Stimulated activated CD4-positive, alpha-beta T cell treated with anti-CD3 and anti-CD28 coated beads, Interleukin-2, amount 100 ng/mL, for 48 hours (primary cell): ENCODE measurements at regions not wholly inside any gene's neighbourhood (a gene's known extent, or its start where the extent isn't known, plus 50 kb on each side); places are given as distances from the start of the nearest gene placed in this dataset.
"Not testable (repeated sequence)": the region's sequence is repeated elsewhere in the genome, so short reads cannot be mapped to it uniquely, and the experiment has no call there.

Source experiments
- DNase-seq, 2 donors: peaks; one replicate each; pipeline ENCODE4 v3.0.0-alpha.2; 2020

DNA sequence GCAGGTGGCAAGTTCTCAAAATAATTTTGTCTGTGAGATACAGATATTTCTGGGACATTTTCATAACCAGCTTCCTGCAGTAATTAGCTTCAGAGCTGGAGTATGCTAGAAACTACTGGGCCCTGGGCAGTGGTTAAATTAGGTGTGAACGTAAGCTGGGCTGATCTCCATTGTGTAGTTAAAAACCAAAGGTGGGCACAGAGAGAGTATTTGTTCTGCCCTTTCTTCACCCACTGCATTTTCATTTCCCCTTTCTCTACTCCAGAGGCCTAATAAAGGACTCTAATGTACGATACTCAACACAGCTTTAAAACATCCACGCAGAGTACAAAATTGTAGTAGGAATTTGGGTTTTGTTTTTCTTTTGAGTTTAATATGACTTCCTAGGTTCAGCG, 252.7 kb downstream of the SPRY1 start:
- no peak for DNase-seq

DNA sequence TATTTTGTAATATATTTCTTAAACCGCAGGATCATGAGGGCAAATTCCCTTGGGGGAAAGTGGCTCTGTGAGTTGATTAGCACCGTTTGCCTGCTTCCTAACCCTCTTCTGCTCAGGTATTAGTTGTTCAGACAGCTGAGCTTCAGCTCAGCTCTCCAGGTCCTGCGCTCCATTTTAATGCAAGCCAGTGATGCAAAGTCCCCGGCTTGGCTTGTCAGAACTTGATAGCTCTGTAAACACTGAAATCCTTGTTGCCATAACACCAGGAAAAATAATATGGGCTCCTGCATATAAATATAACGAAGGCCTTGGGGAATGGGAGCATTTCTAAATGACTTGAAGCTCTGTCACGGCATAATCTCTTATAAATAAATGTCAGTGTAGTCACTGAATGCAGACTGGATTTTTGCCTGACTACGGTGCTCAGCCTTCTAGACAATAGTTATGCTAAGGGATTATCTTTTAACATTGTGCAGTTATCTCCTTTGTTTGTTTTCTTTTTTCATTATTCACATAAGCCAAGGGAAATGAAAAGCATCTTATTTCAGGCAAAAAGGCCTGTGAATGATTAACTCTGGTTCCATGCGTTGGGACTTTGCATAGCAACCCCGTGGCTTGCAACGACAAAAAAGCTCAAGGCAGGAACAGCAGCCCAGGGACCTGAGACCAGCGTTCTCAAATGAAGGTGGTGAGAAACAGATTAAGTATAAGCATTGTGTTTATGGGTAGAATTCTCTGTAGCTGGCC, 253.2 kb downstream of the SPRY1 start:
- no peak for DNase-seq

DNA sequence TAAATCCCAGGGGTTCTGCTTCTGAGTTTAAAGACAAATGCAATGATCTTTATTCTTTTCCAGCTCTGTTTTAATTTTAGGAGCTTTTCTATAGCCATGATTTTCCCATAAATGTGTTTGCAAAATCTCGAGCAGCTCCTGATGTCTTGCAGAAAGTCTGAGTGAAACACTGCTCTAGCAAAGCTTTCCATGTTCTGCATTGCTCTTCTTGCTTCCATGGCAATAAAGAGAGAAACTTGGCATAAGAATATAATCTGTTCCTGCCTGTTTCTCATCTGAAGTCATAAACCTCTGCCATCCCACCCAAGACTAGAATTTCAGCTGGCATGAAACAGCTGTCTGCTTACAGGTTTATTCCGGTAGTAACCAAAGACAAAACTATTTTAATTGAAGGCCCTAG, 254.5 kb downstream of the SPRY1 start:
- DNase-seq: no peak

DNA sequence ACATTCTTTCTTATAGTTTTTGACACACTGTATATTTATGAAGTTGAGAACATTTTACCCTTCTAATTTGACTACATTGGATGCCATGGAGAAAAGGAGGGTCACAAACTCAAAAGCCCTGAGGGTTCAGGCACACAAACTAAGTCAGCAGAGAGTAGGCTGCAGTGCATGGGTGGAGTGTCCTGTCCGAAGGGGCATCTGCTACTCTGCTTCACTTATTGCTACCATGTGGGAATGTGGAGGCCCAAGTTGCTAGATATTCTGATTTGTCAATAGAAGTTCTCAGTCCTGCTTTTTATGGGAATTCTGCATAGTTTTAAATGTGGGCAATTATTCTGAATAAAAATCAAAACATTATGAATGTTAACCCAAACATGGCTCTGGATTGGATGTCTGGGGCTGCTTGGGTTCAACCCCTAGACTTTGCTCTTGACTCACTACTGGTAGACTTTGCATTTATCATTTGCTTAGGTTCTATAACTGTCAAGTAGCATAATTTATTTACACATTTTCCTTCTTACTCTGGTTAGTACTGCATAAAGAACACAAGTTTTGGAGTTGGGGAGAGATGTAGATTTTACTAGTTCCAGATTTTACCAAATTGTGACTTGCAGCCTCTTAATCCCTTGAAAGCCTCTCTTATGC, 255.1 kb downstream of the SPRY1 start:
- DNase-seq: no peak

DNA sequence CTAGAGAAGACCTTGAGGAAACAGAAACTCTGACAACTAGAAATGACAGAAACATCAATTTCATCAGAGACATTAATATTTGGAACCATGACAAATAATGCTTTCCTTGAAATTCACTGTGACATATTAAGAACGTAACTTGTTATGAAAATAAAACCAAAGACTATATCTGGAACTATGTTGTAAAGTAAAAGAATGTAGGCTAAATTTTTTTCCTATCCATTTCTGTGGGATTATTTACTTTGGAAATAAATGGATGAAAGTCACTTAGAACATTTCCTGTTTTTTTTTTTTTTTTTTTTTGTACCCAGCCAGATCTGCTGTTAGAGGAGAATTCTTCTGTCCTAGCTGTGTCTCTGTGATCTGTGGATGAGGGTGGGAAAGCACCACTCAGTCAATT, 255.9 kb downstream of the SPRY1 start:
- no peak for DNase-seq

DNA sequence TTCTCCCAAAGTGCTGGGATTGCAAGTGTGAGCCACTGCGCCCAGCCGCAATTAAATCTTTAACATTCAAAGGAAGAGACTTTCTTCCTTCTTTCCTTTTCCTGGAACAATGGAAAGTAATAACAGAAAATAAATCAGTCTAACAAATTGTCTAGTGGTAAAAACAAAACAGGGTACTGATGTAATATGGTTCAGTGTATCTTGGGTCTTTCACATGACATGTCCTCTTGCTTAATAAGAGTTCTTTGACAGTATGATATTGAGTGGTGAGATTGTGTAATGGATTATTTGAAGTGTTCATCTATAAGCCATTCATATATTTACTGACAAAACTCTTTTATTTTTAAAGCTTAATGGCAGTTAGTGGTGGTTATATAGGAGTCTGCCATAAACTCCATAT, 256.6 kb downstream of the SPRY1 start:
- no peak for DNase-seq

DNA sequence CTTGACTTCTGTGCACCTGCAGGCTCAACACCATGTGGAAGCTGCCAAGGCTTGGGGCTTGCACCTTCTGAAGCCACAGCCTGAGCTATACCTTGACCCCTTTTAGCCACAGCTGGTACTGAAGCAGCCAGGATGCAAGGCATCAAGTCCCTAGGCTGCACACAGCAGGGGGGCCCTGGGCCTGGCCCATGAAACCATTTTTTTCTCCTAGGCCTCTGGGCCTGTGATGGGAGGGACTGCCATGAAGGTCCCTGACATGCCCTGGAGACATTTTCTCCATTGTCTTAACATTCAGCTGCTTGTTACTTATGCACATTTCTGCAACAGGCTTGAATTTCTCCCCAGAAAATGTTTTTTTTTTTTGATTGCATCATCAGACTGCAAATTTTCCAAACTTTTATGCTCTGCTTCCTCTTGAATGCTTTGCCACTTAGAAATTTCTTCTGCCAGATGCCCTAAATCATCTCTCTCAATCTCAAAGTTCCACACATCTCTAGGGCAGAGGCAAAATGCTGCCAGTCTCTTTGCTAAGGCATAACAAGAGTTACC, 260.2 kb downstream of the SPRY1 start:
- not testable (repeated sequence) for DNase-seq

DNA sequence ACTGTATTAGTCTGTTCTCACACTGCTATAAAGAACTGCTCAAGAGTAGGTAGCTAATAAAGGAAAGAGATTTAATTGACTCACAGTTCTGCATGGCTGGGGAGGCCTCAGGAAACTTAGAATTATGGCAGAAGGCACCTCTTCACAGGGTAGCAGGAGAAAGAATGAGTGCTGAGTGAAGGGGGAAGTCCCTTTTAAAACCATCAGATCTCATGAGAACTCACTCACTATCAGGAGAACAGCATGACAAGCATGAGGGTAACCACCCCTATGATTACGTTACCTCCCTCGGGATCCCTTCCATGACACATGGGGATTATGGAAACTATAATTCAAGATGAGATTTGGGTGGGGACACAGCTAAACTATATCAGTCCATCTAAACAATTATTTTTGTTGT, 261.0 kb downstream of the SPRY1 start:
- DNase-seq: not testable (repeated sequence)

DNA sequence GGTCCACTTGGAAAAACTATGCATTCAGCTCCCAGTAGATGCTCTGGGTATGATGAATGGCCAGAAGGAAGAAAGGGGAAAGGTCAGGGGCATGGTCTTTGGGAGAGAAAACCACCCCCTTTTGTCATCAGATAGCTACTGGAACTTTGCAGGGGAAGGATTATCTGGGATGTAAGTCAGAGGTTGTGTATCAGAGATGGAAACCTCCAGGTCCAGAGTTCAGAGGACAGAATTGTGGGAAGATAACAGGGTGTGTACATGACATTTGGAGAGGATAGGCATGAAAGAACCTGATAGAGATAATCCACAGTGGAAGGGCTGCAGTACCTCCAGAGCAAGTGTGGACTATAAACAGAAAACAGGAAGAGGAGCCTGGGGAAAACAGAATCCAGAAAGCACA, 262.7 kb downstream of the SPRY1 start:
- no peak for DNase-seq

DNA sequence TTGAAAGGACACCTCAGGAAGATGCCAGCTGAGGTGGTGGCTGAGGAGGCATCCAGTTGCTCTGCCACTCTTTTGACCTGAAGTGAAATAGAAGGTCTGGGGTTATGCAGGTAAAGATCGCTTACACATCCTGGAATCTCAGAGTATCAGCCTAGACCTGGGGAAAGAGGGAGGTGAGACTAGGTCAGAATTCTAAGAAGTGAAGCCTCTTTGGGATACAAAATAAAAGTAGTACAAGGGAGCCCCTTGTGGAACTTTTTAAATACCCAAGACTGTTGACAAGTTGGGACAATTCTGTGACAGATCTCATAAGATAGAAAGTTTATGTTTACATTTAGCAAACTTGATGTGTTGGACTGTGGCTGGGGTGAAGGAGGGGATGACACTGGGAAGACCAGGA, 263.1 kb downstream of the SPRY1 start:
- no peak for DNase-seq

DNA sequence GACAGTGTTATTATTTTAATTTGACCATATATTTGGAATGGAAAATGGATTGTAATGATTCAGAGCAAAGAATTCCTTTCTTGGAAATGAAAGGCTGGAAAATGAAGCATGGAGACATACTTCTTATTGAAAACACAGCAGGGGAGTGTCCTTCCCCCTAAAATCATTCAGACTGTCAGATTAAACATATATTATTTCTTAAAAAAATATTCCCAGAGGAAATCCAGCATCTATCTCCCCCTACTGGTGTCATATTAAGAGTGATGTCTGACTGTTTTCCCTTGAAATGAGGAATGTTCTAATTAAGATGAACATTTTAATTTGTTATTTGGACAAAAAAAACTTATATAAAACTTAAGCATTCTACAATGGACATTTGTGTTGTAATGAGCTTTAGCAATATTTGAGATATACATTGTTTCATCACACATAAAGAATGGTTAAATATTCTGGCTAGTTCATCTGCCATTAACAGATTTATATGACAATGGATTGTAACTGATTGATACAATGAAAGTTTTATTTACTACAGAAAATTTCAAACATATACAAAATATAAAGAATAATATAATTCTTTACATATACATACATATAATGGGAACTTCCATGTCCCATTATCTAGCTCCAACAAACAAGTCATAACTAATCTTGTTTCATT, 264.6 kb downstream of the SPRY1 start:
- DNase-seq: no peak

DNA sequence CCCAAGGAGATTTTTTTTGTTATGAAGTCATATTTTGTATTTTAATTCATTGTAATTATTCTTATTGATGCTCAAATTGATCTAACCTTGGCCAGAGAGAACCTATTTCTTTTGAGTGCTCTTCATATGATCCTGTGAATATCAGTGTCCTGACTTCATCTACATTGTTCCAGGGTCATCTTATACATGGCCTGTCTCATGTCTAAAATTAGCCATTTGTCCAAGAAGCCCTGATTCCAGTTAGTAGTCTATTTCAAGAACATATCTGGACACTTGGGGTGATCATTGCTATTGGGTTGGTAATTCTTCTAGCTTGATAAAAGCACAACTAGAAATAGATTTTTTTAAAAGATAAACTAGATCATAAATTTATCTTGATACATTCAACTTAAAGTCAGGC, 266.2 kb downstream of the SPRY1 start:
- no peak for DNase-seq

DNA sequence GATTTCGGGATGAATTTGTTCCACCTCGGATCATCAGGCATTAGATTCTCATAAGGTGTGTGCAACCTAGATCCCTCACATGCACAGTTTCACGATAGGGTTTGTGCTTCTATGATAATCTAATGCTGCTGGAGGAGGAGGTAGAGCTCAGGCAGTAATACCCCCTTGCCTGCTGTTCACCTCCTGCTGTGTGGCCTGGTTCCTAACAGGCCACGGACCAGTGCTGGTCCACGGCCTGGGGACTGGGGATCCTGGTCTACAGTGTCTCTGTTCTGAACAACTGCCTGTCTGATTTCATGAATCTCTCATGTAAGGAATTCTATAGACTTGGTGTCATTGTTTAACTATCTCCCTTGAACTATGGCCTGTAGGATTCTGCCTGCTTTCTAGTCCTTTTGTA, 269.9 kb downstream of the SPRY1 start:
- no peak for DNase-seq

DNA sequence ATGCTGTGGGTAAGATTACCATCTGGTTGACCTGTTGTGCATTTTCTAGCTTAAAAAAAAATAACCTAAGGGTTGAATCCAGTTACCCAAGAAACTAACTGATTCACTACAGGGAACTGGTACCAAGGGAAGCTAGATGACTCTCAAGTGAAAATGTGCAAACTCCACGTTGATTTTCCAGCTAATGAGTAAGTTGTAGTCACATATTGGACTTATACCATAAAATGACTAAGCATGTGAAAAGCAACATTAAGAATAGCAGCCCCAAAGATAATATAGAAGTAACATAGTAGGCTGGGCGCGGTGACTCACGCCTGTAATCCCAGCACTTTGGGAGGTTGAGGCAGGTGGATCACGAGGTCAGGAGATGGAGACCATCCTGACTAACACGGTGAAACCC, 270.9 kb downstream of the SPRY1 start:
- DNase-seq: no peak

DNA sequence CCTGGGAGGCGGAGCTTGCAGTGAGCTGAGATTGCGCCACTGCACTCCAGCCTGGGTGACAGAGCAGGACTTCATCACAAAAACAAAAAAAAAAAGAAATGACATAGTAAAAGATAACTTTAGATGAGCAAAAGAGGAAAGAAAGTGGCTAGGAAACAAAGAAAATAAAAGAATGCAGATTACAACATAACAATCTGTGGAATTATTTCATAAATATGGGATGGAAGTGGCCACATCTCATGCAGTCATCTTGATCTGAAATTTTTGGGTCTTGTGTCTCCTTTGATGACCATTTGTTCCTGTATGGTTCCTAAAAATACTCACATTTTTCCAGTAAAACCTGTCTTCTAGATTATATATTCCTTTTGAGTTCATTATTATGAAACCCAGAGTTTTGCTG, 271.4 kb downstream of the SPRY1 start:
- DNase-seq: no peak

DNA sequence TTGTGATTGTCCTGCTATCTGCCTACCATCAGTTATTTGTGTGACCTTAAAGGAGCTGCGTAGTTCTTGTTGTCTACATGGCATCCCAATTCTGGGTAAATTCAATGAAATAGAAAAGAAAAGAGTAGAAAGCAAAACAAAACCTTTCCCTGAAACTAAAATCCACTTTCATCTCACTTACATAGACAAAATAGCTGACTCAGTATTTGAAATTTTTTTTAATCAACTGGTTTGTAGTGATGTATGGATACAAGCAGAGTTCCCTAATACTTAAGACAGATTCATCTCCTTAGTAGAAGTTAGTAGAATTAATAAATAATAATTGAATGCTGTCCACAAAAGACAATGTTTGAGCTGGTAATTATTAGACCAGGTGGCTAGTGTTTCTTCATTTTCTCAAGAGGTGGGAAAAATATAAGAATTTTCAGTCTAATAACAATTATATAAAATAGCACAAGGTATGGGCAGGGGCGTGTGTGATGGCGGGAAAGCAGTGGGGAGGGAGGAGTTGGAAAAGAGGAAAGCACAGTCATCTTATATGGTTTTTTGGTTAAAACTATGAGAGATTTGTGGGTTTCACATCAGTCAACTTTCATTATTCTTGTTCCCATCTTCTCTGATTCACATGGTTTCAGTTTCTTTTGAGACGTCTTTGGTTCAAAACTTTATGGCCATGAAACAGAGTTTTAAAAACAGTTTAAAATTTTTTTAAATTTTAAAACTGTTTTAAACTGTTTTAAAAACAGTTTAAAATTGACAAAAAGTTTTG, 275.2 kb downstream of the SPRY1 start:
- peak in 1 of 2 donors; percentile 15 for DNase-seq

DNA sequence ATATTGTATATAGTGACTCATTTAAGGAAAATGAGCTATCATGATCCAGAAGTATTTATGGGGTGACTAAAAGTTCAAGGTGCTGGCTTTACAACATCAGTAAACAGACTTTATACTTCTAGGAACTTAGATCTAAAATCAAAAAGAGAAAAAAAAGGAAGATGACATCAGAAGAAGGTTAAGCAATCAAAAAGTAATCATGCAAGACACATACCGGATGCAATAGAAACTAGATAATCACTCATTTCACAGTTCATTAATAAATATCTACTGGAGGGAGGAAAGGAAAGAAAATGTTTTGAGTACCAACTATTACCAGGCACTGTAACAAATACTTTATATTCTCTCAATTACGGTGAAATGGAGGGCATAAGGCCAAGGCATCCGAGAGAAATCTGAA, 276.4 kb downstream of the SPRY1 start:
- DNase-seq: no peak

DNA sequence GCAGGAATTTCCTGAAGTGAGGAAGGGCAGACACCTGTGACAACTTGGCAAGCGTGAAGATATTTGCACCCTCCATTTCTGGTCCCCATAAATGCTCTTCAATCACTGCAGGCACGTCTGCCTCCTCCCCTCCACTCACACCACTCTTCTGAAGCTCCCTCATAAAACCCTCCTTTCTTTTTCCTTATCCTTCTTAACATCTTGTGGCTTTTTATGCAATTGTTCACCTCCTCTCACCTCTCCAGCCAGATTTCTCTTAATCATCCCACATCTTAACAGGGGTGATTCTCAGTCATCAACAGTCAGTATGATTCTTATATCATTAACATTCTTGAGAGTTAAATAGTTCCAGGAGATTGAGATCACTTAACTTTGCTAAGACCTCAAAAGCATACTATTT, 277.4 kb downstream of the SPRY1 start:
- no peak for DNase-seq

DNA sequence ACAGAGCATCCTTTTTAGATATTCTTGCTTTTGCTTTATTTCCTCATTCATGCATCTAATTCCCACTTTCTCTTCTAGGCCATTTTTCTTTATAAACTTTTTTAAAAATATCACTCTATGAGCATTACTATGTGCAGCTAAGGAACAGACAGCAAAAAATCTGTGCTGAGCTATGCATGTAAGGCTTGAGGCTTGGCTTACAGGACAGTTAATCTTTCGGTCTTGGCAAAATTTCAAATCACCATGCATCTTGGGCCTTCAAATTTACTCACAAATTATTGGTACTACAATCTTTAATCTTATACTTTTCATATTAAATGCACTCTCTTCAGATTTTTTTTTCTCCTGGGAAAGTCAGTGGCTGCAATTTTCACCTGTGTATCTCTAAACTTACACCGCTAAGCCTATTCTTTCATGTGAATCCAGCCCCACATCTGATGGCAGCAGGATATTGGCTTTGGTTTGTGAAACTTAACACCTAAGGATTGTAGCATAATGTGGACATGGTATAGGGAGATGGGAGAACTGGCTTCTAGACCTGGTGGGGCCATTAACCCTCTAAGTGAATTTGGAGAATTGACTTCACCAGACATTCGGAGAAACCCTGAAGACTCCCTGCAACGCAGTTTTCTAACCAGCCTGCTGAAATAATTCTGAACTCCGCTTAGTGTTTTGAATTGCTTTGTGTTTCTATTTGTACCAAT, 278.3 kb downstream of the SPRY1 start:
- no peak for DNase-seq

DNA sequence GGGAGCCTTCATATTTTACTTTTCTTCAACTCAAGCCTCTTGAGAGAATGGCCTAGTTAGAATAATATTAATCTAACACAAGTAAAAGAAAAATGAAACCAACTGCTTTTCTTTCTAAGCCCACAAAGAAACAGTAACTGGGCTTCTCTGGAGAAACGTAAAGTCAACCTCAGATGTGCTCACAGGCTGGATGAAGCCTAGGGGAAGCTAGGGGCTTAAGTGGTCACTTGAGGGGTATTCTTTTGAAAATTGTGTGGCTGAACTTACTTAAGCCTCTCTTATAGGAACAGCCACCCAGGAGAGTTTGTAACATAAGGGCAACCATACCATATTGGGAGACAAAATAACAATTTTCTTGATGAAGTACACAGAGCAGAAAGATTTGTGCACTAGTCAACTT, 279.0 kb downstream of the SPRY1 start:
- DNase-seq: no peak

DNA sequence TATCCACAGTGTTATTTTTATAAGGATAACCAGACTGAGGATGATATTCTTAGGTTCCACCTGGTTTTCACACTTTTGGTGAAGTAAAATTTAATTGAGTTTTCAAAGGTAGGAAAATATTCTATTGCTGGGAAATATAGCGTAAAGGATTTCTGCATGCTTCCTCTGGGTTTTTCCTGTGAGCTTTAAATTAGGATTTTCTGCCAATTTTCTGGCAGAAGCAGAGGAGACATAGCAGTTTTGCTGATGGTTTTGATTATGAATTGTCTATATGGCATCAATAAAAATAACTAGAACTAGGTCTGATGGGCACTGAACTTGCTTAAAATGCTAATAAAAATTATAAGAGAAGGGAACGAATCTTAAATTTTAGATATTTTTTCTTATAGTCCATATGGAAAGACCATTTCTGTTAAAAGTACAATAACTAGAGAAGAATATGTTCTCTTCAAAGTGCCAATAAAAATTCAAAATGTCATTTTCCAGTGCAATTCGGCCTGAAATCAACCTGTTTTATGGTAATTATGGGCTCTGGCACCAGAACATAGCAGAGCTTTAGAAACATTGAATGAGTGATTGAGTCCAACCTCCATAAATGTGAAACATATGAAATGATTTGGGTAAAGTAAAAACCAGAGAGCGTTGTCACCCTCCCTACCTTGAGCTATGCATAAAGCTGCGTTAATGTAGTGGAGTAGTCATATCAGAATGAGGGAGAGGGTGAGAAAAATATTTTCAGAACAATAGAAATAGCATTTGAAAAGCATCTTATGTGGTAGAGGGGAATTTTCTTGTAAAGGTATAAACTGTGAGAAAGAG, 279.7 kb downstream of the SPRY1 start:
- DNase-seq: no peak

DNA sequence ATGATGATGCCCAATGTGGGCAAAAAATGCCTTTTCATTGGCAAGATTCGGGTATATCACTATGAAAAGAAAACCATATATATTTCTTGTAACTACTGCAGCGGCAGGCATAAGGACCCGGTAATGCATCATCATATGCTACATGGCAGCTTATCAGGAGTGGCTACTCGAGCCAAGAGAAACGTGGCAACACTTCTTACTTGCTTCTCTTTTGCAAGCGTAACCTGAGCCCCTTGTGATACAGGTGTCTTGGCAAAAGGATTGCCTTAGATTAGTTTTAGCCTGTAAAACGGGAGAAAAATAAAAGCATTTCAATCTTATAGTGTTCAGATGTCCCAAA, 280.3 kb downstream of the SPRY1 start:
- no peak for DNase-seq
